22Rv1 (cell line): ENCODE measurements at regions not wholly inside any gene's neighbourhood (a gene's known extent, or its start where the extent isn't known, plus 50 kb on each side); places are given as distances from the start of the nearest gene placed in this dataset.

Experiments
- H3K27ac ChIP-seq: fragments of 450-650 bp; 2 replicates; pipeline ENCODE4 v1.5.1; 2017
- ZFX ChIP-seq: fragments of 450-650 bp; IDR thresholded peaks from 2 replicates; pipeline ENCODE4 v1.6.1; 2017; ENCODE audit warnings: antibody characterized with exemption, borderline replicate concordance
- TF ChIP-seq, protein P1 (sequence below): fragments of 450-650 bp; IDR thresholded peaks from 2 replicates; pipeline ENCODE4 v1.5.1; 2017; ENCODE audit warnings: mild to moderate bottlenecking

DNA sequence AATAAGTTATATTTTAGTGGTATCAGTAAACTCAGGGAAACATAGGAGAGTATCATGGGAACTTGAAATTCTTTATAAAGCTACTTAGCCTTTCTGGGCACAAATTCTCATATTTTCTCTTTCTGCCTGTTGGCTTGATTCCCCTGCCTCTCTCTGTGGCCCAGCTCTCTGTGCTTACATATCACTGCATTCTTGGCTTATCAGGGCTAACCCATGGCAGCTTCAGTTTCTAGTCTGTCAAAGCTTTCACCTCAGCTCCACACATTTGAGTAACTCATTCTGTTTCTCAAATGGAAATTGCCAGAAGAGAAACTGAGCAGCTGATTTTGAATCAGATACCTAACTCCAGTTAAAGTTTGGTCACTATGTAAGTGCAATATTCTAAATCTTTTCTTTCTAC is 713.1 kb downstream of the DNAJB9 start:
- no peak for TF ChIP-seq ZFX
- TF ChIP-seq, protein P1, sequence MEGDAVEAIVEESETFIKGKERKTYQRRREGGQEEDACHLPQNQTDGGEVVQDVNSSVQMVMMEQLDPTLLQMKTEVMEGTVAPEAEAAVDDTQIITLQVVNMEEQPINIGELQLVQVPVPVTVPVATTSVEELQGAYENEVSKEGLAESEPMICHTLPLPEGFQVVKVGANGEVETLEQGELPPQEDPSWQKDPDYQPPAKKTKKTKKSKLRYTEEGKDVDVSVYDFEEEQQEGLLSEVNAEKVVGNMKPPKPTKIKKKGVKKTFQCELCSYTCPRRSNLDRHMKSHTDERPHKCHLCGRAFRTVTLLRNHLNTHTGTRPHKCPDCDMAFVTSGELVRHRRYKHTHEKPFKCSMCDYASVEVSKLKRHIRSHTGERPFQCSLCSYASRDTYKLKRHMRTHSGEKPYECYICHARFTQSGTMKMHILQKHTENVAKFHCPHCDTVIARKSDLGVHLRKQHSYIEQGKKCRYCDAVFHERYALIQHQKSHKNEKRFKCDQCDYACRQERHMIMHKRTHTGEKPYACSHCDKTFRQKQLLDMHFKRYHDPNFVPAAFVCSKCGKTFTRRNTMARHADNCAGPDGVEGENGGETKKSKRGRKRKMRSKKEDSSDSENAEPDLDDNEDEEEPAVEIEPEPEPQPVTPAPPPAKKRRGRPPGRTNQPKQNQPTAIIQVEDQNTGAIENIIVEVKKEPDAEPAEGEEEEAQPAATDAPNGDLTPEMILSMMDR: no peak
- no peak overlapping the region for H3K27ac ChIP-seq

DNA sequence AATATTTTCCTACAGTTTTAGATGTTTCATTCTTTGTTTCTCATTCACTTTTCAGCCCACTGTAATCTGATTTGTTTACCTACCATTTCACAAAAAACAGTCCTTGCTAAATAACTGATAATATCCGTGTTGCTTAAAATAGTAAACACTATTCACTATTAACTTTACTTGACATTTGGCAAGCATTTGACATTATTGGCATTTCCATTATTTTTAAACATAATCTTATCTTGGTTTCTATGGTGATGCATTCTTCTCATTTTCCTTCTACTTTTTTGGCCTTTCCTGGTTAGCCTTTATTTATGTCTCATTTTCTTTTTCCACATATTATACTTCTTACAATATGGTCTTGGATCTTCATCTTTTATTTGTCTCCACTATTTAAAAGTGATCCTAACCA is 715.3 kb downstream of the DNAJB9 start:
- TF ChIP-seq, protein P1: no peak
- TF ChIP-seq ZFX: no peak
- no peak overlapping the region for H3K27ac ChIP-seq

DNA sequence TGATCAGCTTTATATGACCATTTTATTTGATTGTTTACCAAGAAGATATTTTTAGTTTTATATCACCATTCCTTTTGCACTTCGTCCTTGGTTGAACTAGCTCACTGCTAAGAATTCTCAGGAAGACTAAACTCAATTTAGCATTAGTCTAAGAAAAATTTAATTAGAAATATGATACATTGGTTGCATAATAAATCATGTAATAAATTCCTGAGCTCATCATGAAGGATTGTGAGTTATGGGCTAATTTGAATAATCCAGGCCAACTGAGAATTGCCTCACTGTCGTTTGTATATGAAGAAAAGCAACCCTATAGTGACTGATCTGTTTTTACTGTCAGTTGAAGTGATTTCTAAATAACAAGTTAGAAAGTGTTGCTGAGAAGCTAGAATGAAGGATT is 725.5 kb downstream of the DNAJB9 start:
- no peak for TF ChIP-seq ZFX
- TF ChIP-seq, protein P1: no peak
- H3K27ac ChIP-seq: no peak overlapping the region

DNA sequence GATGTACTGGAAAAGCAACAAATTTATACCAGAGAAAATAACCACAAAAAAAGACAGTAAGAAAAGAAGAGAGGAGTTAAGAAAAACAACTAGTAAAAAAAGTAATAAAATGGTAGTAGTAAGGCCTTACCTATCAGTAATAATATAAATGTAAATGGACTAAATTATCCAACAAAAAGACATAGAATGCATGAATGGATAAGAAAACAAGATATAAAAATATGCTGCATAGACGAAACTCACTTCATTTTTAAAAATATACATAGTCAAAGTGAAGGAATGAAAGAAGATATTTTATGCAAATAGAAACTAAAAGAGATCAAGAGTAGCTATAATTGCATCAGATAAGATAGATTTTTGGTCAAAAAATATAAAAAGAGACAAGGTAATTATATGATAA is 739.1 kb downstream of the DNAJB9 start:
- H3K27ac ChIP-seq: no peak overlapping the region
- TF ChIP-seq, protein P1: no peak
- TF ChIP-seq ZFX: no peak

DNA sequence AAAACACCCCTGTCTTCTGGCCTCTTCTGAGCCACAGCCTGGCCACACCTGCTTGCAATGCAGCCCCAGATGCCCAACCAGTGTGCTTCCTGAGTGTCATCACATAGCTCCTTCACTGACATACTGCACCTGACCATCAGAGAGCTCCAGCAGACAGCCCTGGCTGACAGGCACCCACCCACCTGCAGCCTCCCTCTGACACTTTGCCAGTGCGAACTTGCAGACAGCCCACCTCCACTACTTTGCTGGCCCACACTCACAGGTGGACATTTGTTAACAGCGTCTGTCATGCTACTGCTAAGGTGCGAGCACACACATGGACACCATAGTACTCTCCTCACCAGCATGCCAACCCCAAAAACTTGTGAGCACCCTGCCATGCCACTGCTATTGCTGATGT is 740.1 kb downstream of the DNAJB9 start:
- TF ChIP-seq, protein P1: no peak
- TF ChIP-seq ZFX: no peak
- H3K27ac ChIP-seq: no peak overlapping the region

DNA sequence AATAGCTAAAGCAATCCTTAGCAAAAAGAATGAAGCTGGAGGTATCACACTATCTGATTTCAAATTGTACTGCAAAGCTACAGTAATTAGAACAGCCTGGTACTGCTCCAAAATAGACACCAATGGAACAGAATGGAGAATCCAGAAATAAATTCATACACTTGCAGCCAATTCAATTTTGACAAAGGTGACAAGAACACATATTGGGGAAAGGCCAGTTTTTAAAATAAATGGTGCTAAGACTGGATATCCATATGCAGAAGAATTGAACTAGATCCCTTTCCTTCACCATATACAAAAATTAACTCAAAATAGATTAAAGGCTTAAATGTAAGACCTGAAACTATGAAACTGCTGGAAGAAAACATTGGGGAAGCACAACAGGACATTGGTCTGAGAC is 748.5 kb downstream of the DNAJB9 start:
- TF ChIP-seq, protein P1: no peak
- no peak for TF ChIP-seq ZFX
- H3K27ac ChIP-seq: no peak overlapping the region

DNA sequence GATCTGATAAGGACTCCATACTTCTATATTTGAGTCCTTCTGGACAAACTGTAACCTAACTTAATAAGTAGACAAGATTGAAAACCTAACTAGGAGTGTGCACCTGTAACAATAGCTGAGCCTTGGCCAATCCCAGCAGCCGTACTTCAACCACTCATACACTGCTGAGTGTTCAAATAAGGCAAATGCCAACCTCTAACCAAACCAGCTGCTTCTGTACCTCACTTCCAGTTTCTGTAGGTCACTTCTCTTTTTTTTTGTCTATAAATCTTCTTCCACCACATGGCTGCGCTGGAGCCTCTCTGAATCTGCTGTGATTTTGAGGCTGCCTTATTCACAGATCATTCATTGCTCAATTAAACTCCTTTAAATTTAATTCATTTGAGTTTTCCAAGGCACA is 753.2 kb downstream of the DNAJB9 start:
- TF ChIP-seq ZFX: no peak
- TF ChIP-seq, protein P1: 0 out of 2 replicates have a peak, but pooled peaks have one; percentile 9
- H3K27ac ChIP-seq: no peak overlapping the region

DNA sequence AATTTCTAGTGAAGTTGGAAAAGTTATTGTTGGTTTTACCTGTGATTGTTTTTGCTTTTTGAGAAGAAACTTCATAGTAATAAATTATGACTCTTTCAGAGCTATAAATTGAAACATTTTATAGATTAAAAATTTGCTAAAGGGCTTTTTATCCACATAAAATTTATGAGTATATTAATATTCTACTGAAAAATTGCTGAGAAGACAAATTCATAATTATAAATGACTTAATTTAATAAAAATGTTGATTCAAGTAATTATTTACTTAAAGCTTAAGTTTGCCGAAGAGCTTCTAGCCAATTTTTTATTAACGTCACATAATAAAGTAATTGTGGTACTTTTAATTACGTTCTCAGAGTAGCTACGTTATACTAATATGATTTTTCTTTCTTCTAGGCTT is 761.7 kb downstream of the DNAJB9 start:
- H3K27ac ChIP-seq: no peak overlapping the region
- TF ChIP-seq, protein P1: no peak
- no peak for TF ChIP-seq ZFX
